PC-9 (cell line): ENCODE measurements at regions not wholly inside any gene's neighbourhood (a gene's known extent, or its start where the extent isn't known, plus 50 kb on each side); places are given as distances from the start of the nearest gene placed in this dataset.

Experiments
- BruUV-seq: library from RNA; stranded (reverse); fragments of 400-500 nt; replicated peaks from 2 replicates; lab custom pipeline; 2021; lab: Mats Ljungman, UMichigan
- CTCF ChIA-PET: fragments of 300-600 bp; sonication (Branson Sonifier 250); formaldehyde crosslinking; loops from one replicate; lab custom pipeline; 2022; ENCODE audit warnings: antibody characterized with exemption; lab: Charles Lee
- POLR2A ChIA-PET: fragments of 300-600 bp; sonication (Branson Sonifier 250); formaldehyde crosslinking; loops from one replicate; lab custom pipeline; 2022; ENCODE audit warnings: antibody characterized with exemption; ENCODE audit not compliant: unreplicated experiment; lab: Charles Lee
- DNase-seq, 2 experiments: peaks; one replicate each; pipeline versions ENCODE4 v3.0.0 to v3.0.0-alpha.2; 2015 to 2022; ENCODE audit warnings: mixed read lengths in 1 of 2
- H2AFZ ChIP-seq: fragments of 200-600 bp; sonication (generic); 2 replicates; pipeline ENCODE4 v1.8.1; 2017; ENCODE audit warnings: antibody characterized with exemption
- H3F3A ChIP-seq: fragments of 200-600 bp; sonication (generic); 2 replicates; pipeline ENCODE4 v1.8.1; 2017; ENCODE audit warnings: antibody characterized with exemption, mild to moderate bottlenecking, low read depth; ENCODE audit not compliant: insufficient read depth
- H3K27ac ChIP-seq: fragments of 200-600 bp; sonication (generic); 2 replicates; pipeline ENCODE4 v1.6.1; 2016; ENCODE audit warnings: mixed run types
- H3K27me3 ChIP-seq: fragments of 200-600 bp; sonication (generic); 2 replicates; pipeline ENCODE4 v1.6.1; 2016; ENCODE audit warnings: low read depth, mixed run types; ENCODE audit not compliant: insufficient read depth
- H3K36me3 ChIP-seq: fragments of 200-600 bp; sonication (generic); 2 replicates; pipeline ENCODE4 v1.6.1; 2016; ENCODE audit warnings: low read depth, mixed run types
- H3K4me1 ChIP-seq: fragments of 200-600 bp; sonication (generic); replicated peaks from 2 replicates; pipeline ENCODE4 v1.6.1; 2016; ENCODE audit warnings: mixed run types; ENCODE audit not compliant: insufficient read depth
- H3K4me2 ChIP-seq: fragments of 200-600 bp; sonication (generic); 2 replicates; pipeline ENCODE4 v1.6.1; 2017; ENCODE audit warnings: mixed run types
- H3K4me3 ChIP-seq: fragments of 200-600 bp; sonication (generic); 2 replicates; pipeline ENCODE4 v1.6.1; 2016; ENCODE audit warnings: mixed run types
- H3K79me2 ChIP-seq: fragments of 200-600 bp; sonication (generic); 2 replicates; pipeline ENCODE4 v1.6.1; 2017; ENCODE audit warnings: low read depth, mixed run types
- H3K9me2 ChIP-seq: fragments of 200-600 bp; sonication (generic); 2 replicates; pipeline ENCODE4 v1.8.1; 2017; ENCODE audit warnings: mild to moderate bottlenecking; ENCODE audit not compliant: insufficient read depth
- H3K9me3 ChIP-seq: fragments of 200-600 bp; sonication (generic); 2 replicates; pipeline ENCODE4 v1.8.1; 2016; ENCODE audit warnings: low read depth; ENCODE audit not compliant: insufficient read depth
- H4K20me1 ChIP-seq: fragments of 200-600 bp; sonication (generic); 2 replicates; pipeline ENCODE4 v1.8.1; 2017; ENCODE audit not compliant: insufficient read depth
- CTCF ChIP-seq: fragments of 200-600 bp; sonication (generic); conservative IDR thresholded peaks from 2 replicates; pipeline ENCODE4 v1.6.1; 2017; ENCODE audit warnings: mixed run types, antibody characterized with exemption, mild to moderate bottlenecking, moderate library complexity
- EZH2 ChIP-seq: fragments of 200-600 bp; sonication (generic); IDR thresholded peaks from 2 replicates; pipeline ENCODE4 v1.8.0; 2017; ENCODE audit warnings: antibody characterized with exemption, low read depth
- intact Hi-C: fragments of 100-400 bp; cut with micrococcal nuclease; formaldehyde crosslinking; loops from one replicate; pipeline ENCODE4 v1.10.0; 2022; ENCODE audit not compliant: unreplicated experiment

- H3K4me1 ChIP-seq, result no peaks in the 10 kb centered on the region
- TF ChIP-seq CTCF, result no peak
- TF ChIP-seq EZH2, result no peak
- no peaks in the 10 kb centered on the region for H3K36me3 ChIP-seq
- H3K79me2 ChIP-seq, result no peaks in the 10 kb centered on the region
- POLR2A ChIA-PET, result no interaction called here
- no peaks in the 10 kb centered on the region for H3K9me2 ChIP-seq
- H2AFZ ChIP-seq, result no peak overlapping the region
- intact Hi-C loops, result no loop called here
- H3K27me3 ChIP-seq, result no peaks in the 10 kb centered on the region
- H3K27ac ChIP-seq, result no peak overlapping the region
- H3K9me3 ChIP-seq, result no peaks in the 10 kb centered on the region
- no peak overlapping the region for H3K4me3 ChIP-seq
- no peak overlapping the region for H3K4me2 ChIP-seq
- DNase-seq, result no peak
- H3F3A ChIP-seq, result no peaks in the 10 kb centered on the region
- CTCF ChIA-PET, result no interaction called here
- no peaks in the 10 kb centered on the region for H4K20me1 ChIP-seq
- no TSS peak for BruUV-seq
Observed at GRCh38 chr12:74918291-74918690, 291.3 kb downstream of the KCNC2 start.

GRCh38 chr12:74922117-74922516 lies 287.5 kb downstream of the KCNC2 start:
- intact Hi-C loops, result no loop called here

GRCh38 chr12:74922642-74923041 lies 287.0 kb downstream of the KCNC2 start:
- BruUV-seq, result no TSS peak
- no peak for TF ChIP-seq CTCF
- Histone ChIP-seq H3K27me3 (no peaks in the 10 kb centered on the region), H3K9me3 (peaks cover 4% of the 10 kb centered on the region; the same call in 1 of the 2 replicates), H2AFZ (no peak overlapping the region), H3K27ac (no peak overlapping the region), H3K4me3 (no peak overlapping the region), H3K4me2 (no peak overlapping the region), H3F3A (no peaks in the 10 kb centered on the region), H3K4me1 (no peaks in the 10 kb centered on the region), H4K20me1 (no peaks in the 10 kb centered on the region), H3K79me2 (no peaks in the 10 kb centered on the region), H3K9me2 (no peaks in the 10 kb centered on the region), H3K36me3 (no peaks in the 10 kb centered on the region)
- no peak for DNase-seq
- CTCF ChIA-PET, result no interaction called here
- intact Hi-C loops, result no loop called here
- POLR2A ChIA-PET, result no interaction called here

More at GRCh38 chr12:74922117-74922516, 287.5 kb downstream of the KCNC2 start:
- POLR2A ChIA-PET, result no interaction called here
- no peaks in the 10 kb centered on the region for H3K9me2 ChIP-seq
- H3F3A ChIP-seq, result no peaks in the 10 kb centered on the region
- CTCF ChIA-PET, result no interaction called here
- no peaks in the 10 kb centered on the region for H4K20me1 ChIP-seq
- DNase-seq, result no peak
- no peak overlapping the region for H2AFZ ChIP-seq
- TF ChIP-seq EZH2 (no peak), CTCF (no peak)
- H3K27me3 ChIP-seq, result no peaks in the 10 kb centered on the region
- H3K9me3 ChIP-seq, result peaks cover 4% of the 10 kb centered on the region; the same call in 1 of the 2 replicates
- BruUV-seq, result no TSS peak
- no peak overlapping the region for H3K4me2 ChIP-seq
- no peak overlapping the region for H3K4me3 ChIP-seq
- no peaks in the 10 kb centered on the region for H3K4me1 ChIP-seq
- H3K27ac ChIP-seq, result no peak overlapping the region
- H3K36me3 ChIP-seq, result no peaks in the 10 kb centered on the region
- H3K79me2 ChIP-seq, result no peaks in the 10 kb centered on the region
